NCI-H2029 treated with DMSO at 0.1 percent for 48 hours (cell line): ENCODE measurements at regions not wholly inside any gene's neighbourhood (a gene's known extent, or its start where the extent isn't known, plus 50 kb on each side); places are given as distances from the start of the nearest gene placed in this dataset.

Source experiments
- DNase-seq: peaks from one replicate; lab custom pipeline; 2025; lab: John Stamatoyannopoulos, UW

DNA sequence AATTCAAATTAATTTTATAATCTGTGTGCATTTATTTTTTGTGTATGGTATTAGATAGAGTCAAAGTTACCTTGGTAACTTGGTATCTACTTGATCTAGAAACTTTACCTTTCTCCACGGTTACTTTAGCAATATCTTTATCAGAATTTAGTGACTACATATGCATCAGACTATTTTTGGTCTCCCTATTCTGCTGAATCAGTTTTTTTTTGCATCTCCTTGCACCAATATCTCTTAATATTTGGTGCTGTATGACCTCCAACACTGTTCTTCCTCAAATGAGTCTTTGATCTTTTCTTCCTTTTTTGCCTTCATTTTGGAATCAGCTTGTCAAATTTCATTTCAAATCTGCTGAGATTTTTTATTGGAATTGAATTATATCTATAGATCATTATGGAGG is 828.2 kb upstream of the FOXG1 start:
- no peak for DNase-seq

DNA sequence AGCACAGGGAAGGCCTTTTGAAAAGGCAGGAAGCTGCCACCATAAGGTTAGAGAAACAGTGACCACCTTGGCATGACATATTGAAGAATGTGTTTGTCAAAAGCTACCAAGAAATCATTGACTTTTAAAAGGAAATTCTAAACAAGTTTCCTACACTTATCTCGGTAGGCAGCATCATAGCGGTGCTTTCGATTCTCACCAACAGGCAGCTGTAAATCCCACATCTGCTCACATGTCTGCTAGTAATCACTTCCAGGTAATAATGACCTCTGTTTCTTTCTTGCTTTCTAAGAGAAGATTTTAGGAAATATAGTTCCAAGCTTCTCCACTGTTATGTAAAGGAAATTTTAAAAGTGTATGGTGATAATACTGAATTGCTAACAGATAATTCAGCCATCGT is 821.1 kb upstream of the FOXG1 start:
- no peak for DNase-seq

DNA sequence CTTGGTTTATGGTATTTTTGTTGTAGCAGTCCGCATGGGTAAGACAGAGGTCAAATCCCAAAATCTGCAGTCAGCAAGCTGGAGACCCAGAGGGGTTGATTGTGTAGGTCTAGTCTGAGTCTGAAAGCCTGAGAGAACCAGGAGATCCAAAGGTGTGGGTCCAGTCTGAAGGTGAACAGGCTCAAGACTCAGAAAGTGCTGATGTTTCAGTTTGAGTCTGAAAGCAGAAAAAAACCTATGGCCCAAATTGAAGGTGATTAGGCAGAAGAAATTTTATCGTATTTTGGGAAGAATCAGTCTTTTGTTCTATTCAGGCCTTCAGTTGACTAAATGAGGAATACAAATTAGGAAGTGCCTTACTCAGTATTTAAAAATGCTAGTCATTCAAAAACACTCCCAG is 807.8 kb upstream of the FOXG1 start:
- no peak for DNase-seq

DNA sequence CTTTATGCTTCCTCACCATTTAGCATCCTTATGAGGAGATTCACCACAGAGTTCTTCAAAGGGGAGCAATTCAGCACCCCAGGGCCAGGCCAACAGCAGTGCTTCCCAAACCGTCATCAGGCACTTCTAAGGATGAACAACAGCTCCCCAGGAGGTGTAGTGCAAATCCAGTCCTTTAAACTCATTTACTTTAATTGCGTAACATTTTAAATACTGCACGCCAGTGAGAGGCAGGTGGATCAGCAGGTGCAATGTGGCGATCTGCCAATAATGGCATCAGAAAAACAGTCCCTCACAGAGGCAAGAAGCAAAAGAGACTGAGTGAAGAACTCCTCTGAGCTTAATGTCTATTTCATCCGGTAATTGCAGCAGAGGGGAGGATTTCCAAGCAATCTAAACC is 770.9 kb upstream of the FOXG1 start:
- DNase-seq = peak; percentile 54

GRCh38 chr14:28001002-28001401 is 765.6 kb upstream of the FOXG1 start:
- no peak for DNase-seq

DNA sequence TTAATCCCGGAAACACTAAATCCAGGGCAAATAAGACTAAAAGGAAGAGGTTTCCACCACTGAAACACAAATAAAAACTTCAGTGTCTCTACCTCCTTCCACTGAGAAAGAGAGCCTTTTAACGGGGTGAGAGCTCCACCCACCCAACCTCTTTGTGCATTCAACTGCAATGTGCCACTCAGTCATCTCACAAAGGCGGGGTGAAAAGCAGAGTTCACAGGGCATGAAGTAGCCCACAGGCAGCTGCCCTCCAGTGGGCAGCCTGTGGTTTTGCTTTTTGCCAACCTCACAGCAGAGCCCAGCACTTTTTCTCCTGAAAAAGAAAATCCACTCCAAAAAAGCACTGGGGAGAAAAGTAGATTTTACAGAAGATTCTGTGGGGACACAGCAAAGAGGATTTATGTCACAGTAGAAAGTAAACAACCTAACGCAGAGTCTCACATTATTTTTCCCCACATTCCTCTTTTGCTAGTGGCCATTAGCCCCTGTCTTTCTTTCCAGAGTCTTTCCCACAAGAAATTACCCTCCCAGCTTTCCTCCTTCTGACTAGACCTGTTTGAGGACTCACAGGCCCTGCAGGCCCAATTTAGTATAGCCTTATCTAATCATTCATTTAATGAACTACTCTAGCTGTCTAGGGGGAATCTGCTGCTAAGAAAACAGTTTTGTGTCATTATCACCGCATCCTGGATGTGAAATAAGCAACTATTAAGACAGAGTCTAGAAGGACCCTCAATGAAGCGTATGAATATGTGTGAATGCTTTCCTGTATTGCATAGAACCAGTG is 753.8 kb upstream of the FOXG1 start:
- no peak for DNase-seq

DNA sequence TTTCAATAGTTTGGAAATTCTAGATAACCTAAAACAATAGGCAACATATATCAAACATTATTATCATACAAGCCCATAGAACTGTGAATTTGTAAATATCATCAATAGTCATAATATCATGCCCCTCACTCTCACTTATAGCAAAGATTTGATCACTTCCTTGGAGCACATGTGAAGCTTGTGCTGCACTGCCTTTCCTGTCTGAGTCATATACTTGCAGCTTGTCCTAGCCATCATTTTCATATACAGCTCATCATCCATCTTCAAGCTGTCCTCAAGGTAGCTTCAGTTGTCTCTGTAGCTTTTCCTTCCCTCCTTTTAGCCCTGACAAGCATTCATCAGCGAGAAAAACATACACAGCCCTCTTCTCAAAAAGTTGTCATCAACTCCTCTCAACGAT is 746.5 kb upstream of the FOXG1 start:
- no peak for DNase-seq

- DNase-seq = no peak
Measured at GRCh38 chr14:28023853-28024252, 742.7 kb upstream of the FOXG1 start.

- DNase-seq = no peak
Measured at GRCh38 chr14:28052251-28052650, 714.3 kb upstream of the FOXG1 start.

GRCh38 chr14:28055008-28055407 is 711.6 kb upstream of the FOXG1 start:
- no peak for DNase-seq

DNA sequence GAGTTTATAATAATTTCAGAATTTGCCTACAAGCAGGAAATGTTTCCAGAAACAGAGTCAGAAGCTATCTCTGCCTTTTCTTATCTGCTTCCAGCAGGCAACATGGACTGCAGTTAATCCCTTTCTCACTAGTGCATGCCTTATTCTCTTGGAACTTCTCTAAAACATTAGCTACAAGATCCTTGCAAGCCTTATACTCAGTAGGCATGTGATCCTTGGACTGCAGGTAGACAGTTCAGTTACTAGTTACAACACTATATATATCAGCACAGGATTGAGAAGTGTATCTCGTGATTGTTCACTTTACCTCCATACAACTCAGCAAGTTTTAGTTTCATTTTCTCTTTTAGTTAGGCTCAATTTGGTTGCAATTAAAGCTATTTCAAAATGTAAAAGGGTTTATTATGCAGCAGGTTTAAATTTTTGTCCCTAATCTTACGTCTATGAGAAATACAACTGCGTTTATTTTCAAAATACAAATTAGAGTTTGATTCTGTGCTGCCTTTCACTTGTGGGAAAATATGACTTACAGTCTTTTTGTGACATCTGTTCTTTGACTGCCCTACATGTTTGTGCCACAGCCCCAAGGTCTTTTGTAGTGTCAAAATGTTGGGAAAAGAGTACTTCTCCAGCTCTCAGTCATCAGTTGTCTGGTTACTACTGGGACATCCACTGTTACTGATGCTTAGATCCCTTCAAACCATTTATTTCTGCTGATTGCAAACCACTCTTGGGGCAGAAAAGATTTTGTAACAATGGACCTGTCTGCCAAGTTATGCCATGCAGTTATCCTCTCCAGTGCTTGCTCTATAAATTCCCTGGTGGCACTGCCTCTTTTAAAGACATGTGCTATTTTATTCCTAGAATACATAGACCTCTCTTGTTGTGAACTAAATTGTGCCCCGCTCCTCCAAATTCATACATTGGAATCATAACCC is 709.0 kb upstream of the FOXG1 start:
- DNase-seq = no peak

DNA sequence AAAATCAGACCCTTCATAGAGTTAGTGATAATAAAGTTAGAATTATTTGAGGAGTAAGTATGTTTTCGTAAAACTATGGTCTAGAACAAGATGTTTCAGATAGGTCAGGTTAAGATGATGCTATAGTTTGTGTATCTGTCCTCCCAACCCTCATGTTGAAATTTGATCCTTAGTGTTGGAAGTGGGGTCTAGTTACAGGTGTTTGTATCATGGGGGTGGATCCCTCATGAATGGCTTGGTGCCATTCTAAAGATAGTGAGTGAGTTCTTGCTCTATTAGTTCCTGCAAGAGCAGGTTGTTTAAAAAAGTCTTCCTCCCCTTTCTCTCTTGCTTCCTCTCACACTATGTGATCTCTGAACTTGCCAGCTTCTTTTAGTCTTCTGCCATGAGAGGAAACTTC is 707.3 kb upstream of the FOXG1 start:
- no peak for DNase-seq

DNA sequence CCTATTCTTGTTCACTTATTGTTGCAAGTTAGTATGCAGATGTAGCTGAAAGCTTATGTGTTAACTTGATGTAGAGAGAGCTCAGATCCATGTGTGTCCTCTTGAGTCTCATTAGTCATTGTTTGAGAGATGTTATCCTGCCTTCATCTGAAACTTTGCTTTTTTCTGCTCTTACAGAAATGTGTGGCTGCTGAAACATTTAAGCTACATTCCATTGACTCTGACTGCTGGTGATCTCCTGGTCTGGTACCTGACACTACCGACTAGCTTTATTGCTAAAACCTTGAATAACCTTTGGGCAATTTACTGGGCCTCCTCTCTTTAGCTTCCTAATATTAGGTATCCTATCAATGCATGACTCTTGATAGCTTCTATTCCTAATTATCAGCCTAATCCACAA is 705.6 kb upstream of the FOXG1 start:
- DNase-seq = no peak

- no peak for DNase-seq
Measured at GRCh38 chr14:28077021-28077420, 689.6 kb upstream of the FOXG1 start.

DNA sequence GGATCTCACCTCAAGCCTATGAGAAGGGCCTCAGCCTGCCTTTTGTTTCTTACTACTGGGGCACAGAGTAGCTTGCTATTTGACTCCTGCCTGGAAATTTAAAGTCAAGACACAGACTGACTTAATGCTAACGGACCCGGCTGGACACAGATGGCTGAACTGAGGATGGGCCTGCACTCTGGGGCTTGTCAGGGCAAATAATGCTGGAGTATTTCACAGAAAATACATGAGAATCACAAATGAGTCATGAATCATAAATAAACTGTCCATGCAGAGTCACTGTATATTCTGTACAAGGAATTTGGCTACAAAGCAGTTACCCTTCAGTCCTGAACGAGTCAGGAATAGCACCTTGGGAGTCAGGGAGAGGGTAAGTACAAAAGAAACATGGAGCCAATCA is 683.2 kb upstream of the FOXG1 start:
- no peak for DNase-seq

GRCh38 chr14:28088125-28088524 is 678.5 kb upstream of the FOXG1 start:
- DNase-seq = no peak

DNA sequence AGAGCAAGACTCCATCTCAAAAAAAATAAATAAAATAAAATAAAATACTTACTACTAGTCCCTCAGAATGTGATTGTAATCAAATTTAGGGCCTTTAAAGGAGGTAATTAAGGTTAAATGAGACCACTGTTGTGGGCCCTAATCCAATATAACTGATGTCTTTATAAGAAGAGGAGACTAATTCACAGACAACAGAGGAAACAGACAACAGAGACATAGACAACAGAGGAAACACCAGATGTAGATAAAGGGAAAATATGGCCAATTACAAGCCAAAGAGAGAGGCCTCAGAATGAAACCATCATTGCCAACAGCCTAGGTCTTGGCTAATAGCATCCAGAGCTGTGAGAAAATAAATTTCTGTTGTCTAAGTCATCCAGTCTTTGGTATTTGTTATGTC is 669.0 kb upstream of the FOXG1 start:
- DNase-seq = no peak

GRCh38 chr14:28098856-28099255 is 667.7 kb upstream of the FOXG1 start:
- no peak for DNase-seq

DNA sequence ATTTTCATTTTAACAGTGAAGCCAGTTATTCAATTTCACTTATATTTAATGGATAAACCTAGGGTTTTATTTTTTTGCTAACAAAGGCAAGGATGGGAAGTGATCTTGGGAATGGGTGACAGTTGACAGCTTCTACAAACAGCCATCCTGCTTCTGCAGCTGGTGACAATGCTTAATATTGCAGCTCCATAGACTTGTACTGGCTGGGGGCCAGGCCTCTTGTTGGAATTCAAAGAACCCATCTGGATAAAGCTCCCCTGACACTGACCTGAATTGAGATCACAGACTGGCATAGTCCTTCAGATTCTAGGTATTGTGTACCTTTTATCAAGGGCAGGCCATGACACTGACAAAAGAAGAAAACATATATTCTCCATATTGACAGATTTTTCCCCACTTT is 664.6 kb upstream of the FOXG1 start:
- DNase-seq = peak; percentile 70

DNA sequence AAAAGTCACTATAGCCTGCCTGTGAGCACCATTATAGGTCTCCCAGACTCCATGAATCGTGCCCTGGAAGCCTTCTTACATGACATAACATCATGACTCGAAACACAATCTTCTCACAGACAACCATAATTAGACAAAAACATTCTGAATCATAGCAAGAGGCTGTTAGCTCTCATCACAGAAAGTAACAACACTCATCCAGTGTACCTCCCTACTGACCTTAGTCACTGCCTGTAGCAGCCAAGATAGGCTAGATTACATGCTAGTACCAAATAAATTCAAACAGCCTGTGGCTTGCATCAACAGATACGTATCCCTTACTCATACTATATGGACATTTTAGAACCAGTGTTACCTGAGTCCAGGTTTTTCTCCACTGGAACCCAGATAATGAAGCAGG is 663.8 kb upstream of the FOXG1 start:
- no peak for DNase-seq

DNA sequence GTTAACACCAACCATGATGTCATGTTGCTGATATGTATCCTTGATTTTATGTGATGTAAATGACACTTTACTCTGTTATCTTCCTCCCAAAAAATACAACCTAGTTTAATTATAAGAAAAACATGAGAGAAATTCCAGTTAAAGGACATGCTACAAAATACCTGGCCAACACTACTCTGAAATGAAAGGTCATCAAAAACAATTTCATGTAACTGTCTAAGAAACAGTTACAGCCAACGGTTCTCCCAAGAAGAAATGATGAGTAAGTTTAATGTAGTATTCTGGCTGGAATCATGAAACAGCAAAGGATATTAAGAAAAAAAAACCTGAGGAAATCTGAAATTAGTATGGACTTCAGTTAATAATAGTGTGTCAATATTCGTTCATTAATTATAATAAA is 653.3 kb upstream of the FOXG1 start:
- DNase-seq = no peak

- DNase-seq = no peak
Measured at GRCh38 chr14:28116716-28117115, 649.9 kb upstream of the FOXG1 start.

DNA sequence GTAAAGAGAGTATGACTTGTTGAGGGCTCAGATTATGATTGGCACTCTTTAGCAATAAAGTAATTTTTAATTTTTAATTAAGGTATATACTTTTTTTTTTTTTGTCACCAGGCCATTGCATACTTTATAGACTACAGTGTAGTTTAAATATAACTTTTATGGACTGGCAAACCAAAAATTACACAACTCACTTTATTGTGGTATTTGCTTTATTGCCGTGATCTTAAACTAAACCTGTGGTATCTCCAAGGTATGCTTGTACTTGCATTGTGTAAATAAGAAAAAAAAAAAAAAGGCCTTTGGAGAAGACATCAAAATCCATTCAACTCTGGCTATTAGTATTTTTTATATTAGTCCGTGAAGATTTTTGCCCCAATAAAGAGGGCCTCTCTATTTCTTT is 646.7 kb upstream of the FOXG1 start:
- DNase-seq = no peak
